HCT116 (cell line): ENCODE measurements at regions not wholly inside any gene's neighbourhood (a gene's known extent, or its start where the extent isn't known, plus 50 kb on each side); places are given as distances from the start of the nearest gene placed in this dataset.

Experiments
- ATAC-seq: fragments of 200-7000 bp; cut with Tn5 transposase; 2 replicates; pipeline ENCODE4 v1.9.1; 2020; ENCODE audit warnings: mild to moderate bottlenecking, moderate library complexity
- BruUV-seq: library from RNA; stranded (reverse); fragments of 400-500 nt; replicated peaks from 2 replicates; lab custom pipeline; 2021; lab: Mats Ljungman, UMichigan
- CTCF ChIA-PET: fragments of 300-600 bp; sonication (Branson Sonifier 250); formaldehyde crosslinking; loops from one replicate; lab custom pipeline; 2021; ENCODE audit warnings: antibody characterized with exemption; lab: Charles Lee
- POLR2A ChIA-PET: fragments of 300-600, 350-600 bp; sonication (Branson Sonifier 250); formaldehyde crosslinking; loops from one replicate; lab custom pipeline; 2021; ENCODE audit warnings: antibody characterized with exemption; lab: Charles Lee
- RAD21 ChIA-PET, 2 experiments: fragments of 300-600 bp; sonication (Branson Sonifier 250); formaldehyde crosslinking; loops; one replicate each; lab custom pipeline; 2023; ENCODE audit warnings: low total read pairs in 2 of 2; ENCODE audit not compliant: uncharacterized antibody in 2 of 2, unreplicated experiment in 2 of 2, low non-redundant PET in 1 of 2; lab: Charles Lee
- DNase-seq: peaks from one replicate; pipeline ENCODE4 v3.0.0-alpha.2; 2010; ENCODE audit warnings: low read depth, low spot score
- H2AFZ ChIP-seq: fragments of 200-600 bp; shearing (Covaris generic), sonication (generic); 2 replicates; pipeline ENCODE4 v1.6.1; 2017; ENCODE audit warnings: low read depth, mixed run types, mixed read lengths, antibody characterized with exemption, low read length; ENCODE audit not compliant: poor library complexity, severe bottlenecking
- H3K27ac ChIP-seq: 2 replicates; pipeline ENCODE4 v1.5.1; 2012; ENCODE audit warnings: low read depth, low read length
- H3K27me3 ChIP-seq: fragments of 200-600 bp; sonication (generic); 2 replicates; pipeline ENCODE4 v1.6.1; 2016; ENCODE audit warnings: mixed run types, low read length, mixed read lengths; ENCODE audit not compliant: insufficient read depth
- H3K36me3 ChIP-seq, 2 experiments: fragments of 200-500 bp in 1 of 2; fragments of 200-600 bp in 1 of 2; sonication (Bioruptor generic) in 1 of 2; sonication (generic) in 1 of 2; 2 replicates each; pipeline versions ENCODE4 v1.5.1 to v1.6.1; 2014 to 2016; ENCODE audit warnings: low read length in 2 of 2, inconsistent platforms in 1 of 2, mixed read lengths in 1 of 2, mixed run types in 1 of 2; ENCODE audit not compliant: insufficient read depth in 2 of 2, control insufficient read depth in 1 of 2
- H3K4me1 ChIP-seq, 2 experiments: fragments of 200-600 bp in 1 of 2; sonication (generic) in 1 of 2; 2 replicates each; pipeline versions ENCODE4 v1.5.1 to v1.6.1; 2012 to 2017; ENCODE audit warnings: low read length in 2 of 2, inconsistent platforms in 1 of 2, mild to moderate bottlenecking in 1 of 2, mixed read lengths in 1 of 2, mixed run types in 1 of 2, moderate library complexity in 1 of 2; ENCODE audit not compliant: insufficient read depth in 2 of 2, control insufficient read depth in 1 of 2
- H3K4me2 ChIP-seq: fragments of 200-600 bp; sonication (generic); 2 replicates; pipeline ENCODE4 v1.6.1; 2017; ENCODE audit warnings: mixed run types, low read length, mixed read lengths
- H3K4me3 ChIP-seq, 2 experiments: fragments of 200-600 bp in 1 of 2; sonication (generic) in 1 of 2; replicated peaks in 1 of 2; 2 replicates each; pipeline ENCODE4 v1.5.1; 2011 to 2016; ENCODE audit warnings: low read length in 2 of 2, control low read depth in 1 of 2, low read depth in 1 of 2, mild to moderate bottlenecking in 1 of 2, mixed read lengths in 1 of 2, mixed run types in 1 of 2
- H3K79me2 ChIP-seq: fragments of 200-600 bp; sonication (generic); 2 replicates; pipeline ENCODE4 v1.6.1; 2017; ENCODE audit warnings: mild to moderate bottlenecking, mixed run types, low read length, moderate library complexity, mixed read lengths; ENCODE audit not compliant: insufficient read depth
- H3K9ac ChIP-seq: fragments of 200-600 bp; sonication (generic); 2 replicates; pipeline ENCODE4 v1.6.1; 2016; ENCODE audit warnings: low read length, mixed read lengths
- H3K9me2 ChIP-seq: fragments of 200-600 bp; sonication (generic), shearing (Covaris generic); 2 replicates; pipeline ENCODE4 v1.6.1; 2017; ENCODE audit warnings: mixed run types, mild to moderate bottlenecking, moderate library complexity; ENCODE audit not compliant: insufficient read depth
- H3K9me3 ChIP-seq, 2 experiments: fragments of 200-500 bp in 1 of 2; fragments of 200-600 bp in 1 of 2; sonication (Bioruptor generic) in 1 of 2; sonication (generic) in 1 of 2; 2 replicates each; pipeline ENCODE4 v1.6.1; 2014 to 2017; ENCODE audit warnings: low read length in 2 of 2, mixed read lengths in 2 of 2, inconsistent platforms in 1 of 2, low read depth in 1 of 2, mild to moderate bottlenecking in 1 of 2, mixed run types in 1 of 2, moderate library complexity in 1 of 2; ENCODE audit not compliant: control insufficient read depth in 1 of 2, insufficient read depth in 1 of 2
- H4K20me1 ChIP-seq: fragments of 200-600 bp; sonication (generic), shearing (Covaris generic); 2 replicates; pipeline ENCODE4 v1.6.1; 2017; ENCODE audit warnings: mixed run types, mild to moderate bottlenecking, moderate library complexity; ENCODE audit not compliant: insufficient read depth
- CEBPB ChIP-seq: IDR thresholded peaks from 2 replicates; pipeline ENCODE4 v1.6.1; 2012; ENCODE audit warnings: low read depth
- EGR1 ChIP-seq: IDR thresholded peaks from 2 replicates; pipeline ENCODE4 v1.6.1; 2012; ENCODE audit warnings: low read depth
- EZH2 ChIP-seq: fragments of 200-600 bp; sonication (generic); IDR thresholded peaks from 2 replicates; pipeline ENCODE4 v1.6.1; 2017; ENCODE audit warnings: antibody characterized with exemption, mixed run types
- EZH2phosphoT487 ChIP-seq: fragments of 200-600 bp; IDR thresholded peaks from 2 replicates; pipeline ENCODE4 v1.6.1; 2018; ENCODE audit warnings: antibody characterized with exemption, borderline replicate concordance
- FOSL1 ChIP-seq: IDR thresholded peaks from 2 replicates; pipeline ENCODE4 v1.6.1; 2012; ENCODE audit warnings: low read depth
- POLR2A ChIP-seq: IDR thresholded peaks from 2 replicates; pipeline ENCODE4 v1.7.0; 2011; ENCODE audit warnings: borderline replicate concordance; ENCODE audit not compliant: insufficient read depth, insufficient read length; ENCODE audit errors: extremely low read depth
- POLR2AphosphoS5 ChIP-seq: IDR thresholded peaks from 2 replicates; pipeline ENCODE4 v1.6.1; 2011; ENCODE audit warnings: mild to moderate bottlenecking, low read depth, low read length, moderate library complexity
- RAD21 ChIP-seq: IDR thresholded peaks from 2 replicates; pipeline ENCODE4 v1.6.1; 2012; ENCODE audit warnings: low read depth, mild to moderate bottlenecking
- SIN3A ChIP-seq: IDR thresholded peaks from 2 replicates; pipeline ENCODE4 v1.6.1; 2012; ENCODE audit warnings: low read depth
- SP1 ChIP-seq: IDR thresholded peaks from 2 replicates; pipeline ENCODE4 v1.6.1; 2012; ENCODE audit warnings: low read depth
- SRF ChIP-seq: IDR thresholded peaks from 2 replicates; pipeline ENCODE4 v1.6.1; 2012; ENCODE audit warnings: low read depth
- YY1 ChIP-seq: IDR thresholded peaks from 2 replicates; pipeline ENCODE4 v1.6.1; 2011; ENCODE audit warnings: low read length, low read depth, moderate library complexity, mild to moderate bottlenecking; ENCODE audit not compliant: insufficient replicate concordance; ENCODE audit errors: extremely low read depth
- ZFX ChIP-seq: fragments of 450-650 bp; IDR thresholded peaks from 2 replicates; pipeline ENCODE4 v1.6.1; 2017
- ZNF274 ChIP-seq: fragments of 200-500 bp; sonication (Bioruptor generic); IDR thresholded peaks from 2 replicates; pipeline ENCODE4 v1.6.1; 2014; ENCODE audit warnings: mild to moderate bottlenecking, low read depth, low read length, inconsistent platforms
- intact Hi-C: fragments of 100-400 bp; cut with micrococcal nuclease; formaldehyde crosslinking; loops from 2 replicates; pipeline ENCODE4 v1.10.0; 2022
- TF ChIP-seq, protein P1 (sequence below): IDR thresholded peaks from 2 replicates; pipeline ENCODE4 v1.6.1; 2012
- TF ChIP-seq, protein P2 (sequence below): IDR thresholded peaks from 2 replicates; pipeline ENCODE4 v1.6.1; 2012
- TF ChIP-seq, protein P3 (sequence below): IDR thresholded peaks from 2 replicates; pipeline ENCODE4 v1.6.1; 2012; ENCODE audit warnings: low read depth
- TF ChIP-seq, protein P4 (sequence below), 3 experiments: fragments of 200-600 bp in 1 of 3; sonication (generic) in 1 of 3; IDR thresholded peaks in 2 of 3; conservative IDR thresholded peaks in 1 of 3; 2 replicates each; pipeline ENCODE4 v1.5.1; 2012 to 2017; ENCODE audit warnings: low read depth in 2 of 3, low read length in 2 of 3, antibody characterized with exemption in 1 of 3, borderline replicate concordance in 1 of 3, control low read depth in 1 of 3, mild to moderate bottlenecking in 1 of 3, mixed read lengths in 1 of 3, mixed run types in 1 of 3, moderate library complexity in 1 of 3; ENCODE audit not compliant: insufficient read depth in 1 of 3

DNA sequence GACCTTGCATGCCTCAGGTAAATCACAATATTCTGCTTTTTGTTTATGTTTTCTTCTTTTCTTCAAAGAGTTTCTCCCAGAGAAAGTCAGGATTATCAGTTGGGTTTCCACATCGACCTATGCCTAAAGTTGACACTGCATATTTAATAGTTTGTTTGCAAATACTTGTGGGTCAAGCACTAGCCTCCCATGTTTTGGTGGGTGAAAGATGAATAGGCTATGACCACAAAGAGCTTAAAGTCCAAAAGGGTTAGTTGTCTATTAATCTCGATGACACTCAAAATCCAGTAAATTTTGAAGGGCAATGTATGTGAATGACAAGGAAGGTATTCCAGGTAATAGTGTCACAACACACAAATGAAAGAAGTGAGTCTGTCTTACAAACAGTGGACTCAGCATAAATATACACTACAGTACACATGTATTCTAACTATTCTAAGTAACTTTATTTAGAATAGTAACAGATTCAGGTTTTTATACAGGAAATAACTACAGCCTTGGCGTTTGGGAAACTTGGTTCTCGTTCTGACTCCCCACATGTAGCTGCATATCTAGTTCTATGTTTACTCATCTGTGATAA is 667.1 kb downstream of the PCDH17 start:
- no peak for DNase-seq
- no peak for TF ChIP-seq POLR2AphosphoS5
- TF ChIP-seq FOSL1: no peak
- no peak for TF ChIP-seq SIN3A
- no peak for TF ChIP-seq SP1
- TF ChIP-seq, protein P1, sequence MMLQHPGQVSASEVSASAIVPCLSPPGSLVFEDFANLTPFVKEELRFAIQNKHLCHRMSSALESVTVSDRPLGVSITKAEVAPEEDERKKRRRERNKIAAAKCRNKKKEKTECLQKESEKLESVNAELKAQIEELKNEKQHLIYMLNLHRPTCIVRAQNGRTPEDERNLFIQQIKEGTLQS: no peak
- no peak for TF ChIP-seq SRF
- TF ChIP-seq EZH2phosphoT487: no peak
- no peak for TF ChIP-seq EZH2
- no peak for TF ChIP-seq CEBPB
- TF ChIP-seq, protein P2, sequence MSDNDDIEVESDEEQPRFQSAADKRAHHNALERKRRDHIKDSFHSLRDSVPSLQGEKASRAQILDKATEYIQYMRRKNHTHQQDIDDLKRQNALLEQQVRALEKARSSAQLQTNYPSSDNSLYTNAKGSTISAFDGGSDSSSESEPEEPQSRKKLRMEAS: no peak
- no peak for TF ChIP-seq POLR2A
- no peak for TF ChIP-seq RAD21
- no peak for TF ChIP-seq ZNF274
- no peak for TF ChIP-seq EGR1
- no peak for TF ChIP-seq YY1
- TF ChIP-seq, protein P3, sequence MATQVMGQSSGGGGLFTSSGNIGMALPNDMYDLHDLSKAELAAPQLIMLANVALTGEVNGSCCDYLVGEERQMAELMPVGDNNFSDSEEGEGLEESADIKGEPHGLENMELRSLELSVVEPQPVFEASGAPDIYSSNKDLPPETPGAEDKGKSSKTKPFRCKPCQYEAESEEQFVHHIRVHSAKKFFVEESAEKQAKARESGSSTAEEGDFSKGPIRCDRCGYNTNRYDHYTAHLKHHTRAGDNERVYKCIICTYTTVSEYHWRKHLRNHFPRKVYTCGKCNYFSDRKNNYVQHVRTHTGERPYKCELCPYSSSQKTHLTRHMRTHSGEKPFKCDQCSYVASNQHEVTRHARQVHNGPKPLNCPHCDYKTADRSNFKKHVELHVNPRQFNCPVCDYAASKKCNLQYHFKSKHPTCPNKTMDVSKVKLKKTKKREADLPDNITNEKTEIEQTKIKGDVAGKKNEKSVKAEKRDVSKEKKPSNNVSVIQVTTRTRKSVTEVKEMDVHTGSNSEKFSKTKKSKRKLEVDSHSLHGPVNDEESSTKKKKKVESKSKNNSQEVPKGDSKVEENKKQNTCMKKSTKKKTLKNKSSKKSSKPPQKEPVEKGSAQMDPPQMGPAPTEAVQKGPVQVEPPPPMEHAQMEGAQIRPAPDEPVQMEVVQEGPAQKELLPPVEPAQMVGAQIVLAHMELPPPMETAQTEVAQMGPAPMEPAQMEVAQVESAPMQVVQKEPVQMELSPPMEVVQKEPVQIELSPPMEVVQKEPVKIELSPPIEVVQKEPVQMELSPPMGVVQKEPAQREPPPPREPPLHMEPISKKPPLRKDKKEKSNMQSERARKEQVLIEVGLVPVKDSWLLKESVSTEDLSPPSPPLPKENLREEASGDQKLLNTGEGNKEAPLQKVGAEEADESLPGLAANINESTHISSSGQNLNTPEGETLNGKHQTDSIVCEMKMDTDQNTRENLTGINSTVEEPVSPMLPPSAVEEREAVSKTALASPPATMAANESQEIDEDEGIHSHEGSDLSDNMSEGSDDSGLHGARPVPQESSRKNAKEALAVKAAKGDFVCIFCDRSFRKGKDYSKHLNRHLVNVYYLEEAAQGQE: no peak
- TF ChIP-seq, protein P4, sequence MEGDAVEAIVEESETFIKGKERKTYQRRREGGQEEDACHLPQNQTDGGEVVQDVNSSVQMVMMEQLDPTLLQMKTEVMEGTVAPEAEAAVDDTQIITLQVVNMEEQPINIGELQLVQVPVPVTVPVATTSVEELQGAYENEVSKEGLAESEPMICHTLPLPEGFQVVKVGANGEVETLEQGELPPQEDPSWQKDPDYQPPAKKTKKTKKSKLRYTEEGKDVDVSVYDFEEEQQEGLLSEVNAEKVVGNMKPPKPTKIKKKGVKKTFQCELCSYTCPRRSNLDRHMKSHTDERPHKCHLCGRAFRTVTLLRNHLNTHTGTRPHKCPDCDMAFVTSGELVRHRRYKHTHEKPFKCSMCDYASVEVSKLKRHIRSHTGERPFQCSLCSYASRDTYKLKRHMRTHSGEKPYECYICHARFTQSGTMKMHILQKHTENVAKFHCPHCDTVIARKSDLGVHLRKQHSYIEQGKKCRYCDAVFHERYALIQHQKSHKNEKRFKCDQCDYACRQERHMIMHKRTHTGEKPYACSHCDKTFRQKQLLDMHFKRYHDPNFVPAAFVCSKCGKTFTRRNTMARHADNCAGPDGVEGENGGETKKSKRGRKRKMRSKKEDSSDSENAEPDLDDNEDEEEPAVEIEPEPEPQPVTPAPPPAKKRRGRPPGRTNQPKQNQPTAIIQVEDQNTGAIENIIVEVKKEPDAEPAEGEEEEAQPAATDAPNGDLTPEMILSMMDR (IDR thresholded peaks at IDR 0.05 in 2 of 3, conservative IDR thresholded peaks at IDR 0.05 in 1 of 3; ENCODE audit: borderline replicate concordance in 1 of 3, insufficient read depth in 1 of 3, low read depth in 2 of 3, low read length in 2 of 3): no peak
- no peak for TF ChIP-seq ZFX
- Histone ChIP-seq H3K27ac (no peak overlapping the region), H3K9me2 (no peaks in the 10 kb centered on the region), H3K27me3 (no peaks in the 10 kb centered on the region), H4K20me1 (no peaks in the 10 kb centered on the region), H2AFZ (no peak overlapping the region), H3K4me2 (no peak overlapping the region), H3K4me1 (no peaks in the 10 kb centered on the region), H3K9ac (no peak overlapping the region), H3K79me2 (no peaks in the 10 kb centered on the region), H3K4me3 (no peak overlapping the region), H3K36me3 (no peaks in the 10 kb centered on the region), H3K9me3 (peaks cover 11 to 23% of the 10 kb centered on the region in 2 experiments)
- ChIA-PET RAD21 (no interaction called here), POLR2A (no interaction called here), CTCF (no interaction called here)
- no TSS peak for BruUV-seq
- no peak for ATAC-seq
- intact Hi-C loops: no loop called here
